Daoy (cell line): ENCODE measurements at regions not wholly inside any gene's neighbourhood (a gene's known extent, or its start where the extent isn't known, plus 50 kb on each side); places are given as distances from the start of the nearest gene placed in this dataset.

Experiments
- DNase-seq: peaks from one replicate; pipeline ENCODE4 v3.0.0-alpha.2; 2015; ENCODE audit warnings: low read depth

DNA sequence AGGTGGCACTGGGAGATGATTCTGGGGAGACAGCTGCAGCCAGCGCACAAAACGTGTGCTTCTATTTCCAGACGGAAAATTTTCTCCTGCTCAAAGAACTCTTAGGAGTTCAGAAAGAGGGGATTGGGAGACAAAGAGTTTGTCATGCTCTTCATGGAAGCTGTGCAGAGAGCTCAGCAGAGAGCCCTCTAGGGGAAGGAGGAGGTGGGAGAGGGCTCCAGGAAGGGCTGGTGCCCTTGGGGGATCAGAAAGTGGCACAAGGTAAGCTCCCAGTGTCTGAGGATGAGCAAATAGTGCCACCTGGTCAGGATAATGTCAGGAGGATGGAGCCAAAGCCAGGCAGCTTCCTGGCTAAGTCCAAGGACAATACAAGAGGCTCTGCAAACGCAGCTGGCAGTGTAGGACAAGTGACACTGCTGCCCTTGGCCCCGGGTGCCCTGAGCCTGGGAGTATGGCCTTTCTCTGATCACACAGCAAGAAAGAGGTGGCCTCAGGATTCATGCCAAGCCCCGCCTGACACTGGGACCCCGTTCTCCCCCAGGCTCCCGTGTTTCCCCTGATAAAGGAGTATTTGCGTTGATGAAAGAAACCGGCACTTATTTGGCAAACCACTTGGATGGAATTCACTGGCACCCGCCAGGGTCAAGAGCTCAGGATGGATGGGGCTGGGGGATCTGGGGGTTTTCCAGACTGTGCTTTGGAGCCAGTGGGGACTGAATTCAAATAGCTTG, 254.0 kb downstream of the PTPRU start:
- no peak for DNase-seq

DNA sequence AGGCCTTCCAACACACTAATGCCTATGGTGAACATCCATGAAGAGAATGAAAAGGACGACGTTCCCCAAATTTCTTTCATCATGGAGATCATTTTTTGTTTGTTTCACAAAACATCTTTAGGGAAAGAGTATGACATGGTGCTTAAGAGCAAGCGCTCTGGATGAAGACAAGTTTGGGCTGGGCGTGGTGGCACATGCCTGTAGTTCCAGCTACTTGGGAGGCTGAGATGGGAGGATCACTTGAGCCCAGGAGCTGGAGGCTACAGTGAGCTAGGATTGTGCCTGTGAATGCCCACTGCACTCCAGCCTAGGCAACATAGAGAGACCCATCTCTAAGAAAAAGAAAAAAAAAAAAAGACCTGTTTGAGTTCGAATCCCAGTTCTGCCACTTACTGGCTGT, 253.1 kb downstream of the PTPRU start:
- no peak for DNase-seq

DNA sequence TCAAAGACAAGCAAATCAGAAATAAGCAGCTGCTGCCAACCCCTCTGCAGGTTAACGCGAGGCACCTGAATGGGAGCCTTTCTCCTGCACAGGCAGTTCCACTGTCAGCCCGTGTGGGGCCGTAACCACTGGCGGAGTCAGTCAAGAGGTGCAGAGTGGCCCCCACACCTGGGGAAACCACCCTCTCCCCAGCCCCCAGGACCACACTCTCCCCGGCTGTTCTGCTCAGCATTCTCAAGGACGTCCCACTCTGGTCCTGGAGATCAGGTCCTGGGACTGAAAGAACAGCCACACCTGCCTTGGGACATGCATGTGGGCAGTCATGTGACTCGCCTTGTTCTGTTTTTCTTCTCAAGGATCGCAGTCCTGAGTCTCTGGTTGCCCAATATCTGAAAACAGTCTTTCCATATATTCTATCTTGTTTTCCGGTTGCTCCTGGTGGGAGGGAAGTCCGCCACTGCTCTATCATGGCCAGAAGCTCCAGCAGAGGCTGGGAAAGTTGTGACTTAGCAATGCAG, 252.5 kb downstream of the PTPRU start:
- no peak for DNase-seq

DNA sequence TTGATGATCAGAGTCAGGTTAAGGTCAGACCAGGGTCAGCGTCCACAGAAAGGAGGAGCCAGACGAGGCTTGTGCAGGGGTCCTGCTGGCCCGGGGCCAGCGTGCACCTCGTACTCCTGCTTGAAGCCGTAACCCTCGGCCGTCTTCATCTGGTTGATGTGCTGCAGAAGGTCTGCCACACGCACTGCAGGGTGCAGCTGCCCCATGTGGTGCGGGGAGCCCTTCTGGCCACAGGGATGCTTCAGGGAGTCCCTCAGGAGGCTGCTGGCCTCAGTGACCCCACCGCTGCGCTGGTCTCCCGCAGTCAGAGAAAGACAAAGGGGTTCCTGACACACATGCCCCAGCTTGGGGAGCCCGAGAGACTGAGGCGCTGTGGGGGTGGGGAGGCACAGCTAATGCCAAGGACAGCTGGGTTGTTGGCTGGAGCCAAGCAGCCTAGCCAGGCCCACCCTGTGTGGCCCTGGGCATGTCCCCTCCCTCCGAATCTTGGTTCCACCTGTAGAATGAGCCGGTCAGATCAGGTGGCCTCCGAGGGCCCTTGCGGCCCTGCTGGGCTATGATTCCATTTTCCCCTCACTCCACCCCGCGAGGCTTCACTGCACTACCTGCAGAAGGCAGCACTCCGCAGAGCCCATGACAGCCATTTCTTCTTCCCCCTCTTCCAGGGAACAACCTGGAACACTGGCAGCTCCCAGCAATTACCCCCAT, 251.9 kb downstream of the PTPRU start:
- DNase-seq, result no peak

DNA sequence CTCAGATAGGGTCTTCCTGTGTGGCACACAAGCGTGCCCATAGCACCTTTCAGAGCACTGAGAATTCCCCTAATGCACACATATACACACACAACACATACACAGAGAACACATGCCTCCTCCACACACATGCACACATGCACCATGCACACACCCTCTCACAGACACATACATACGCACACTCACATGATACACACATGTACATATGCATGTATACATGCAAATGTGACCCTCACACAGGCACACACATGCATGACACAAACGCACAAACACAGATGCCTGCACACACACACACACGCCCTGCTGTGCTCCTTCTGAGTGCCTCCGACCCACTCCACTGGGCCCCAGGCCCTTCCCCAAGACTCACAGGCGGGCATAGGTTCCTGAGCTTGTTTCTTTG, 251.0 kb downstream of the PTPRU start:
- DNase-seq, result no peak

DNA sequence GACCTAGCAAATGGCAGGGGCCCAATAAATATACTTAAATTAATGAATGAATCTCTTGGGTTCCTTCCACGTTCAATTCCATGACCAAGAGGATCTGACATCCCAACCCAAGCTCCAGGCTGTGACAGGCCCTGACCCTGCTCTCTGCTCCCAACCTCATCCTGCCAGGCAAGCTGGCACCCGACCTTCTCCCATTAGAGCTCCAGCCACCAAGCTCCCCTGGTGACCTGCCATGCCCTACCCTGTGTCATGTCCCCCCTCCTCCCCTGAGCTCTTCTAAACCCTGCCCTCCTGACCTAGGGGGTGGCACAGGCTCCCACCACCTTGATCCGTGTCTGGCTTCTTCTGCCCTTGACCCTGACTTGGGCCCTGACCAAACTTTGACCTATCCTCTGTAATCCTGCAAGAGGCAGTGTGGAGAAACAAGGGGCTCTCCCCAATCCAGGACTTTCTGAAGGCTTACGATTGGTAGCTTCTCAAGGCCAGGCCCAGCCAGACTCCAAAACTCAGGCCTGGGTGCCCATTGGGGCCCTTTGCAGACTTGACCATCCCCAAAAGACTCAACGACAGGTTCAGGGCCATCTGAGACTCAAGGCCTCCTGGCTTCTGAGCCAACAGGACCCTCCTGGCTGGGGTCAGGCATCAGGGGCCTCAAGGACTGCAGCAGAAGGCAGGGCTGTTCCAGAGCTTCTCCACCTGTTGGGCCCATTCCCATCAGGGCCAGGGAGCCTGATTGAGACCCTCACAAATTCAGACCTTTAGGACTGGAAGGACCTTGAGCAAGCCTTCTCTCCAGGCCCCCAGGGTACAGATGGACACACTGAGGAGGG, 249.0 kb downstream of the PTPRU start:
- no peak for DNase-seq

DNA sequence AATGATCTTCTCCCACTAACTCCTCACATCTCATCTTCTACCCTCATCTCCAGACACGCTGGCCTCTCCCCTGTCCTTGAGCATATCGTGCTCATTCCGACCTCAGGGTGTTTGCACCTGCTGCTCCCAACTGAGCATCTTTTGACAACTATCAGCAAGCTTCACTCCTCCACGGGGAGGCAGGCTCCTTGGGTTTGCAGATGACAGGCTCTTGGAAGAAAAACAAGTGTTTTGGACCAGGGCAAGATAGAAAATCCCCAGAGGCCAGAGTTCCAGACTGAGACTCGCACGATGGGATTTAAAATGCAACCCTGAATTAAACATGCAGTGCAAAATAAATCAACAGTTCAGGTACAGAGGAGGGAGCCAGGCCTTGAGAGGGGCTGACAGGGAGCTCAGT, 246.7 kb downstream of the PTPRU start:
- no peak for DNase-seq

DNA sequence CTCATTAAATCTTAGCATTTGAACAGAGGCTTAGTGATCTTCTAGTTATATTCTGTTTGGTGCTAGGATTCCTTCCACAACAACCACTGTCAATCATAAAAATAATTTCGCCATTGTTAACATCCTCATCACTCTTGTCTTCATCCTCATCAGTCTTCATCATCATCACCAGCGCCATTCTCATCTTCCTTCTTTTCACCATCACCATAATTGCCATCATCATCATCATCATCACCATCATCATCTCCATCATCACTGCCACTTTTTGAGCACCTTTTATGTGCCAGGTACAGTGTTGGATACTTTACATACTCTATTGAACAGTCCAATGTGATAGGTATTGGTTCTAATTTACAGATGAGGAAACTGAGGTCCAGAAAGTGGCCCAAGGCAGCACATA, 245.7 kb downstream of the PTPRU start:
- no peak for DNase-seq

DNA sequence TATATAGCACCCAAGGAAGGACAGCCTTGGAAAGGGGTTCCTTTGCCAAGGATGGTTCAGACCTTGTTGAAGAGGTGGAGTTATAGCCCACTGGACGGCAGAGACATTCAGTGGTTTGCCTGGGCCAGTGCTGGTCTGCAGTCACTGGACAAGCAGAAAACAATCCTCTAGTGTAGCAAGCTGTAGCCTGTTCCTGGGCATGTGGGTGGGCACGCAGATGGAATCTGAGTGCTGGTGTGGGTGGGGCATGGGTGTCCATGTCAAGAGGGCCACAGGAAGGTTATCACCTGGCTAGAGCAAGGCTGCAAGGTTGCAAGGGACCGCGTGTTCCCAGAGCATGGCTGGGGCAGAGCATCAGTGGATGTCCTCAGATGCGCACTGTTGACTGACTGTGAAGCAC, 244.7 kb downstream of the PTPRU start:
- no peak for DNase-seq

DNA sequence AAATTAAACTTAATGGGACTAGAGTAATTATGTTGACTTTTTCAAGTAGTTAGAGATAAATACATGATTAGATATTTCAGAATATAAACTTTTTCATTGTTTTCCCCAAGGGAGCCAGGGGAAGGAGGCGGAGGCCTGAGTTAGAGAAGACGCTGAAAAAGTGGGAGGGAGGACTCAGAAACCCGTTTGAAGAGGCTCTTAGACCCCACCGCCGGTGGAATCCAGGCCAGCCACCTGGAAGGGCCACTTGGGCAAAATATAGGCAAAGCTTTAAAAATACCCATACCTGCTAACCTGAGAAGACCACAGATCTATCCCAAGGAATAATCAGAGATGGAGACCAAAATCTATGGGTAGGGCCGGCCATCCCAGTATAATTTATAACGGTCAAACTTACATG, 242.6 kb downstream of the PTPRU start:
- DNase-seq, result no peak

DNA sequence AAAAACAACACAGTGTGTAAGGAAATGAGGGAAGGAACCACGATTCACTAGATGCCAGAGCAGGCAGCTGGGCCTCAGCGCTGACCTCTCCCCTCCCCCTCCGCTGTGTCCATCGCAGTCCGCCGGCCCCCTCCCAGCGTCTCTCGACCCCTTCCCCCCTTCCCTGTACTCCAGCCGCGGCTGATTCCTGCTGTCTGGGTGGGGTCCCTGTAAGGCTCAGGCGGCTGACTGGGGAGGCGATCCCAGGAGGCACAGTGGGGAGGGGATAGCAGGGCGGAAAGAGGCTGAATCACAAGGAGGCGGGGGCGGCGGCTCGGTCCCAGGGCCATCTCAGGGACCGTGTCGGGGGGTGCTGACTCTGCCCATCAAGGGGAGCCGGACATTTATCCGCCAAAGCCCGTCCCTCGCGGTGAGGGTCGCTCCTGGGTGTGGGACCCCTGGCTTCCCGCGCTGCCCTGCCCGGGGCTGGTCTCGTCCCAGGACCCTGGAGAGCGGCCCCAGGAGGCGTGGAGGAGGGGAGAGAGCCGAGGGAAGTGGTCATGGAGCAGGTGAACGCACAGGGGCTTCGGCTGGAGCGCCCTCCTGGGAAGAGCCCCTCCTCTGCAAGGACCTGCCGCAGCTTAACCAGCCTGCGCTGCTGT, 241.9 kb downstream of the PTPRU start:
- DNase-seq, result peak; percentile 21

DNA sequence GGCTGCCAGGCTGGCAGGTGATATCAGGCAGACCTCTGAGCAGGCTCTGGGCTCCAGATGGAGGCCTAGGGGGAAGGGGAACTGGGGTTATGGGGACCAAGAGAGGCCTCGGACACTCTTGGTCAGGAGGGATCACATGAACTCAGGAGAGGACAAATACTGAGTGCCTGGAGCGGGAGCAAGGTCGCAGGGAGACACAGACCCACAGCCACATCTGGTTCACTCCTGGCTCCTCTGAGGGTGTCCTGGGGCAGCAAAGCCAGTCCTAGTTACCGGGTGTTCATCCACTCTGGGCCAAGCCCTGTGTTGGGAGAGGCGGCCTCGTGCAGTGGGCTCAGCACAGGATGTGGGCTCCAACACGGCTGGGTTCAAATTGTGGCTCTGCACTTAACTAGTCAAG, 239.0 kb downstream of the PTPRU start:
- DNase-seq, result no peak

DNA sequence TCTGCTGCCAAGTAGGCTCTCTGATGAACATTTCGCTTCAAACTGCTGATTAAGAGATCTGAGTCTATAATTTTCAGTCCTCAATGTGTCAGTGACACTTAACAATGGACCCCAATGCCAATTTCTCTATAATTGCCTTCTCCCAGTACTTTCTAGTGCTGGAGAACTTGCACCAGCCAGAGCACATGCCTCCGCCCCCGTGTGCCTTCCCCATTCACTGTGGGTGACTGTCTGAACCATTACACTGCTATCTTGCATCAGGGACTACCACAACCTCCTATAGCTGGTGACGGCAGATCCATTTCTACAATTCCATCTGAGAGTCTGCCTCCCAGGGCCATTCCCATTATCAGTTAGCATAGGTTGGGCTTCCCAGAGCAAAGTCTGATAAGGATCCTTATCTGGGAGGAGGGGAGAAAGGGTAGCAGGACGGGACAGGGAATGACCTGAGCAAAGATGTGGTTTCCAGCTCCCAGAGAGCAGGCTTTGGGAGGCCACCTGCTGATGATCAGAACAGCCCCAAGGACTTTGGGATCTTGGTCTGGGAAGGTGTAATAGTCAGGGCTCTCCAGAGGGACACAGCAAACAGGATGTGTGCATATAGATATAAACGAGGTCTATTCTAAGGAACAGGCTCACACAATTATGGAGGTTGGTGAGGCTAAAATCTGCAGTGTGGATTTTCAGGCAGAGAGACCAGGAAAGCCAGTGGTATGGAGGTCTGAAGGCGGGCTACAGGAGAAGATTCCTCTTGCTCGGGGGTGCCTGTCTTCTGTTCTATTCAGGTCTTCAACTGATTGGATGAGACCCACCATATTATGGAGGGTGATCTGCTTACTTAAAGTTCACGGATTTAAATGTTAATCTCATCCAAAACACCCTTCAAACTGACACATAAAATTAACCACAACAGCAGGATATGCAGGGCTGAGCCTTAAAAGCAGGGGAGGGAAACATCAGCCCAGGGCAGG, 238.2 kb downstream of the PTPRU start:
- DNase-seq, result no peak

DNA sequence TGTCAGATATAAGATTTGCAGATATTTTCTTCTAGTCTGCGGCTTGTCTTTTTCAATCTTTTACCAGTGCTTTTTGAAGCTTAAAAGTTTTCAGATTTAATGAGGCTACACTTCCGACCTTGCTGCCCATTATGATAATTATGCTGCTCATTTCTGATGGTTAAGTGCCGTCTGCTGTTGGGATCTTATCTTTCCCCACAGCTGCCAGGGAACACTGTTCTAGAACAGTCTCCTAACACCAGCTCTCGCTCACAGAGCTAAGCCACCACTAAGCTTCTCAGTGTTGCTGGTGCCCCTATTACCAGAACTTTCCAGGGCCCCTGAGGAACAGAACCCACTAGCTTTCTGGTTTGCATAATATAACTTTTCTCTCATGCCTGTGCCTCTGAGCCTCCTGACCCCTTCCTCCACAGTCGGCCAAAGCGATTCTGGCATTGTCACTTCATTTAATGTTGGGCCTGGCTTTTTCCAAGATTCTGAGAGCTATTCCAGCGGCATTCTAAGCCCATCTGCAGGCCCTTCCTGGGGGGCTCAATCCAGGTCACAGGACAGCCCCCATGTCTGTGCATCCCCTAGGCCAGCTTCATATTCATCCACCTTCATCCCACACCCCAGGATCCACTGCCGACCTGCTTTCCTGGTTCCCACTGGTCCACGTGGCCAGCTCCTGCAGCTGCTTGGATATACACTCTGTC, 237.0 kb downstream of the PTPRU start:
- DNase-seq, result no peak

DNA sequence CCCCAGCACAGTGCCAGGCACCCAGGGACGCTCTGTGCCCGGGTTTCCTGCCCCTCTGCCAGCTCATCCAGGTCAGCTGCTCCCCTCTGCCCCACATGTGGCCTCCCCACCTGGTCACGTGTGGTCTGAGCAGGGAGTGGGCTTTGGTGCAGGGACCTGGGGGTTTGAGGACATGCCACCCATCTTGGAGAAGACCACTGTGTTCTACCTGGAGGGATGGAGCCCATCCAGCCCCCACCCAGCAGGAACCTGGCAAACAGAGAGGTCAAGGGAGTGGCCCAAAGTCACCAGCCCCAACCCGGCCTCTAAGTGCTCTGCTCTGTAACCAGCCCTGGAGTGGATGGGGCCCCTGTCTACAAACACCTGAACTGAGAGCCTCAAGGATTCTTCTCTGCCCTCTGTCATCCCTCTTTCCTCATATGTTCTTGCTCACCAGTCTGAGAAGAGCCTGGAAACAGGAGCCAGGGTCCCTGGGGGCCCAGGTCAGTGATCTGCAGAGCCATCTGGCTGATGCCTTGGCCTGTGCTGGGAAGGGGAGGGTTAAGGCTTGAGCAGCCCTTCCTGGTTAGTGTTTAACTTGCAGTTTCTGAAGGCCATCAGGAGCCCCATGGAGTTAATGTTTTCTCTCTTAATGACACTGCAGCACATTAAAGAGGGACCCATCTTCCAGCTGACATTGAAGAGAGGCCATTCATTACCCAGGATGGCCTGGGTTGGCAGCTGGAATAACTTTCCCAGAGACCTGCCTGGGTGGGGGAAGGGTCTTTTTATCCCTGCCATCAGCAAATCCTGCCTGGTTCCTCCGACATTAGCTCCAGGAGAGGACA, 235.4 kb downstream of the PTPRU start:
- no peak for DNase-seq

DNA sequence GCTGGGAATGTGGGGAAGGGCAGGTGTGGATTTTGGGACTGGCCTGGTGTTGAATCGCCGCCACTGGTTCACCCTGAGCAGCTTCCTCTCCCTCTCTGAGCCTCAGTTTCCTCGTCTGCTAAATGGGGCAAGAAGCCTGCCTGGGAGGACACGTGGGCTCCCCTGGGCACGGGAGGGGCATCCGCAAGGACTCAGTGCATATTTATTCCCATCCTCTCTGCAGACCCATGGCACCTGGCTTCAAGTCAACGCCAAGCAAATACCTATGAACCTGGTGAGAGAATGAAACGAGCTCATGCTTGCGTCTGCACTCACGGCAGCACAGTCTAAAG, 234.4 kb downstream of the PTPRU start:
- no peak for DNase-seq

DNA sequence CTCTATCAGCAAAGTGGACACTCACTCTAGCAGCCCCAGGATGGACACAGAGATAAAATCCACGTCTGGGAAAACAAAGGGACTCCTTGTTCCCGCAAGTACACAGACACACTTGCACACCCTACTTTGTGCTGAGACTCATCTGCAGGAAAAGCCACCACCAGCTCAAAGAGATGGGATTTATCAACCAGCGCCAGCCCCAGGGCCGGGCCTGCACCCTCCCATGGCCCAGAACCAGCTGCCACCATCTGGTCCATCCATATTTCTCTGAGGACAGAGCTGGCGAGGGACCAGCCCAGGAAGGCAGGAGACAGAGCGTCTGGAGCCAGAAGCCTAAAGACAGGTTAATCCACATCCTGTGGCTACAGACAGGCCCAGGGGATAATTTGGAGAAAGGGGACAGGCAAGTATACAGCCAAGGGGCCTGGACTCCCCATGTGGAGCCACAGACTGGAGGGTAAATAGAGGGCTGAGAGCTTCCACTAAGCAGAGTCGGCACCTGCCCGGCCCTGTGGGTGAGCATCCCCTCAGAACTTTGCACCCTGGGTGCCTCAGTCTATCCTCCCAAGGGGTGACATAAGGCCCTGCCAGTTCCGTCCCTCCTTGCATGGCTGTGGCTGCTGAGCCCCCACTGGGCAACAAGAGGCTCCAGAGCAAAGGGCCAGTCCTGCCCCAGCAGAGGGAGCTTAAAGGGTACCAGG, 233.9 kb downstream of the PTPRU start:
- no peak for DNase-seq

DNA sequence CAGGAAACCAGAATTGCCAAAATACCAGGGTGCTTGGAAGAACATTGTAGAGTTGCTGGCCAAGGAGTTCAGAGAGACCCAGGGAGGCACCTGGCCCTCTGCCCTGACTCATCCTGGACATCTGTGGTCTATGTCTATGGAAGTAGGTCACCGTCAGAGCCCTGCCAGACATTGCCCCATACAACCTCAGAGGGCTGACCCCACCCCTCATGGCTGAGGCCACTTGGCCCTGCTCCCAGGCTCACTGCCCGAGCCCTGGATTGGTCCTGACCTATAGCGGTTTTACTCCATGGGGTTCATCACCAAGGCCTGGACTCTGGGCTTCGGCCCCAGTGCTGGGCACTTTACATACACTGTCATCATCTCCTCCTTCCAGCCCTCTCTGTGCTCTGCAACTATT, 233.1 kb downstream of the PTPRU start:
- no peak for DNase-seq
